CD14-positive monocyte (primary cell): ENCODE measurements at regions not wholly inside any gene's neighbourhood (a gene's known extent, or its start where the extent isn't known, plus 50 kb on each side); places are given as distances from the start of the nearest gene placed in this dataset.

ENCODE experiments used
- DNase-seq, 3 donors: peaks; one replicate each; pipeline ENCODE4 v3.0.0-alpha.2; 2011 to 2022
- H2AFZ ChIP-seq: 2 replicates; pipeline ENCODE4 v1.6.0; 2012; ENCODE audit warnings: mild to moderate bottlenecking, low read depth, low read length, inconsistent platforms; ENCODE audit not compliant: insufficient read depth, poor library complexity, severe bottlenecking
- H3K27ac ChIP-seq, 2 donors: 1 replicate in 1 of 2; 2 replicates in 1 of 2; pipeline ENCODE4 v1.5.1; 2012 to 2013; ENCODE audit warnings: low read length in 2 of 2, control low read depth in 1 of 2, inconsistent platforms in 1 of 2, low read depth in 1 of 2, mild to moderate bottlenecking in 1 of 2
- H3K27me3 ChIP-seq, 2 donors: one replicate each; pipeline versions ENCODE4 v1.6.0 to v1.6.1; 2011 to 2013; ENCODE audit warnings: low read length in 2 of 2; ENCODE audit not compliant: control insufficient read depth in 2 of 2, insufficient read depth in 2 of 2
- H3K36me3 ChIP-seq, 2 donors: replicated peaks in 1 of 2; 1 replicate in 1 of 2; 2 replicates in 1 of 2; pipeline versions ENCODE4 v1.5.1 to v1.6.1; 2012 to 2013; ENCODE audit warnings: low read length in 2 of 2, control low read depth in 1 of 2, inconsistent platforms in 1 of 2, mild to moderate bottlenecking in 1 of 2; ENCODE audit not compliant: insufficient read depth in 2 of 2, control insufficient read depth in 1 of 2
- H3K4me1 ChIP-seq, 2 donors: 1 replicate in 1 of 2; 2 replicates in 1 of 2; pipeline versions ENCODE4 v1.5.1 to v1.6.1; 2012 to 2013; ENCODE audit warnings: low read length in 2 of 2, control low read depth in 1 of 2, inconsistent platforms in 1 of 2, mild to moderate bottlenecking in 1 of 2, moderate library complexity in 1 of 2; ENCODE audit not compliant: insufficient read depth in 2 of 2, control insufficient read depth in 1 of 2
- H3K4me2 ChIP-seq: replicated peaks from 2 replicates; pipeline ENCODE3; 2012; ENCODE audit warnings: low read length, moderate library complexity, mild to moderate bottlenecking; ENCODE audit not compliant: poor library complexity, severe bottlenecking; ENCODE audit errors: extremely low read depth
- H3K4me3 ChIP-seq, 3 experiments: fragments of 200-600 bp in 1 of 3; sonication (generic) in 1 of 3; replicated peaks in 1 of 3; 1 replicate in 2 of 3; 2 replicates in 1 of 3; pipeline ENCODE4 v1.5.1; 2011 to 2013; ENCODE audit warnings: low read length in 3 of 3, mild to moderate bottlenecking in 3 of 3, control low read depth in 2 of 3, low read depth in 2 of 3, inconsistent platforms in 1 of 3, moderate library complexity in 1 of 3
- H3K79me2 ChIP-seq: 2 replicates; pipeline ENCODE4 v1.6.0; 2012; ENCODE audit warnings: mild to moderate bottlenecking, control low read depth, inconsistent platforms, low read length, moderate library complexity; ENCODE audit not compliant: insufficient read depth
- H3K9ac ChIP-seq: 2 replicates; pipeline ENCODE4 v1.6.0; 2017; ENCODE audit warnings: low read length, mild to moderate bottlenecking; ENCODE audit not compliant: insufficient read depth, poor library complexity, severe bottlenecking
- H3K9me3 ChIP-seq, 2 donors: replicated peaks in 1 of 2; 1 replicate in 1 of 2; 2 replicates in 1 of 2; pipeline versions ENCODE4 v1.5.1 to v1.6.1; 2012 to 2013; ENCODE audit warnings: low read length in 2 of 2, control low read depth in 1 of 2; ENCODE audit not compliant: control insufficient read depth in 1 of 2, insufficient read depth in 1 of 2
- H4K20me1 ChIP-seq: 2 replicates; pipeline ENCODE4 v1.6.0; 2012; ENCODE audit warnings: mild to moderate bottlenecking, low read length, control low read depth, moderate library complexity; ENCODE audit not compliant: insufficient read depth
- H3K27ac Mint-ChIP-seq, 7 donors: one replicate each; pipeline ENCODE4 v1.8.0; 2020; ENCODE audit warnings: mild to moderate bottlenecking in 7 of 7, mixed read lengths in 7 of 7, moderate library complexity in 6 of 7, inconsistent platforms in 2 of 7
- H3K27me3 Mint-ChIP-seq, 3 donors: one replicate each; pipeline ENCODE4 v1.8.0; 2021 to 2022; ENCODE audit warnings: low read depth in 3 of 3, mild to moderate bottlenecking in 3 of 3, mixed read lengths in 3 of 3, moderate library complexity in 3 of 3, inconsistent platforms in 1 of 3
- H3K36me3 Mint-ChIP-seq, 2 donors: one replicate each; pipeline ENCODE4 v1.8.0; 2020; ENCODE audit warnings: mixed read lengths in 2 of 2, inconsistent platforms in 1 of 2, mild to moderate bottlenecking in 1 of 2
- H3K4me1 Mint-ChIP-seq: one replicate; pipeline ENCODE4 v1.8.0; 2020; ENCODE audit warnings: mild to moderate bottlenecking, mixed read lengths
- H3K4me3 Mint-ChIP-seq, 2 donors: one replicate each; pipeline ENCODE4 v1.8.0; 2020; ENCODE audit warnings: mild to moderate bottlenecking in 2 of 2, mixed read lengths in 2 of 2, moderate library complexity in 1 of 2
- H3K9me3 Mint-ChIP-seq, 7 donors: one replicate each; pipeline ENCODE4 v1.8.0; 2020 to 2022; ENCODE audit warnings: mixed read lengths in 7 of 7, mild to moderate bottlenecking in 6 of 7, moderate library complexity in 6 of 7, inconsistent platforms in 2 of 7
- CTCF ChIP-seq: fragments of 200-600 bp; IDR thresholded peaks from one replicate; pipeline ENCODE4 v1.8.0; 2022; ENCODE audit warnings: antibody characterized with exemption, mild to moderate bottlenecking
- WGBS: methylation state at CpG from one replicate; pipeline ENCODE4 v1.1.5; 2013; ENCODE audit warnings: missing lambda C conversion rate; ENCODE audit not compliant: insufficient coverage; 5-methylcytosine and 5-hydroxymethylcytosine counted together
- intact Hi-C, 2 donors: fragments of 100-400 bp; cut with micrococcal nuclease; formaldehyde crosslinking; loops; one replicate each; pipeline versions ENCODE4 v1.15.0 to v1.15.1; 2023

- H3K4me1 ChIP-seq: no peaks in the 10 kb centered on the region
- peaks cover 4 to 11% of the 10 kb centered on the region in 2 donors for H3K27me3 ChIP-seq
- H2AFZ ChIP-seq: no peak overlapping the region
- no peaks in the 10 kb centered on the region for H3K36me3 ChIP-seq
- TF ChIP-seq CTCF: no peak
- no peaks in the 10 kb centered on the region for H3K36me3 Mint-ChIP-seq
- H4K20me1 ChIP-seq: no peaks in the 10 kb centered on the region
- H3K4me3 Mint-ChIP-seq: no peak overlapping the region
- no peak overlapping the region for H3K4me2 ChIP-seq
- peaks cover 14 to 32% (median 24%) of the 10 kb centered on the region in 3 donors for H3K27me3 Mint-ChIP-seq
- no peak overlapping the region for H3K4me3 ChIP-seq
- no peaks in the 10 kb centered on the region for H3K79me2 ChIP-seq
- H3K27ac ChIP-seq: no peak overlapping the region
- H3K9me3 ChIP-seq: no peaks in the 10 kb centered on the region
- no peaks in the 10 kb centered on the region for H3K4me1 Mint-ChIP-seq
- intact Hi-C loops: no loop called here
- H3K27ac Mint-ChIP-seq: no peak overlapping the region
- peaks cover 0 to 7% (median 0%) of the 10 kb centered on the region in 7 donors for H3K9me3 Mint-ChIP-seq
- H3K9ac ChIP-seq: no peak overlapping the region
- no peak for DNase-seq
Measured at GRCh38 chr1:38463074-38463473, 396.5 kb downstream of the RRAGC start.

GRCh38 chr1:38456531-38456876 lies 403.1 kb downstream of the RRAGC start:
- no peak for DNase-seq
- peak overlapping the region in 1 of 7 donors; percentile 28 for H3K27ac Mint-ChIP-seq
- H3K27me3 Mint-ChIP-seq: peaks cover 11 to 19% (median 12%) of the 10 kb centered on the region in 3 donors
- Histone ChIP-seq H3K4me2 (no peak overlapping the region), H3K4me1 (no peaks in the 10 kb centered on the region), H3K36me3 (no peaks in the 10 kb centered on the region), H3K27ac (no peak overlapping the region), H3K9ac (no peak overlapping the region), H3K79me2 (no peaks in the 10 kb centered on the region), H3K9me3 (no peaks in the 10 kb centered on the region), H4K20me1 (no peaks in the 10 kb centered on the region), H2AFZ (no peak overlapping the region), H3K27me3 (no peaks in the 10 kb centered on the region), H3K4me3 (no peak overlapping the region)
- no peak for TF ChIP-seq CTCF
- H3K9me3 Mint-ChIP-seq: peaks cover 0 to 8% (median 4%) of the 10 kb centered on the region in 7 donors
- intact Hi-C loops: no loop called here
- H3K36me3 Mint-ChIP-seq: no peaks in the 10 kb centered on the region
- H3K4me1 Mint-ChIP-seq: no peaks in the 10 kb centered on the region
- H3K4me3 Mint-ChIP-seq: no peak overlapping the region
- WGBS: 76% methylated on average over 2 of the region's 2 CpGs
